ENCODE measurements at regions not wholly inside any gene's neighbourhood (a gene's known extent, or its start where the extent isn't known, plus 50 kb on each side); places are given as distances from the start of the nearest gene placed in this dataset.
A peak's percentile ranks its signal among the peaks of the same experiment; 100 is the strongest.

GRCh38 chr16:86363057-86363490 lies 147.3 kb upstream of the FOXF1 start:
- Histone ChIP-seq H3K36me3 (no peaks in the 10 kb centered on the region), H3K27ac (peak overlapping the region in 3 of 5 donors; percentile 7 to 74 (median 73)), H3K27me3 (peaks cover 0 to 16% (median 3%) of the 10 kb centered on the region in 3 donors), H3K9me3 (no peaks in the 10 kb centered on the region), H3K4me3 (no peak overlapping the region), H3K4me1 (peaks cover 0 to 25% (median 5%) of the 10 kb centered on the region in 4 donors)
- TF ChIP-seq POLR2A (IDR thresholded peaks at IDR 0.05) (no peak), CTCF (IDR thresholded peaks at IDR 0.05) (no peak), POLR2AphosphoS5 (IDR thresholded peaks at IDR 0.05) (peak in 2 of 3 donors; percentile 65 to 90), EP300 (IDR thresholded peaks at IDR 0.05) (peak; percentile 23)
- 35 to 46% (median 43%) methylated on average over 4 of the region's 4 CpGs for WGBS, 5 donors
- peak in 1 of 2 donors; percentile 40 for DNase-seq
- intact Hi-C loops (cut with DNase I; ENCODE audit: low total_unique reads): no loop called here

GRCh38 chr16:86363836-86364618 lies 146.3 kb upstream of the FOXF1 start:
- no peaks in the 10 kb centered on the region for H3K36me3 ChIP-seq
- H3K27me3 ChIP-seq: peaks cover 0 to 17% (median 7%) of the 10 kb centered on the region in 3 donors
- 38 to 53% (median 43%) methylated on average over 13 of the region's 13 CpGs for WGBS, 5 donors
- no peaks in the 10 kb centered on the region for H3K9me3 ChIP-seq
- H3K4me3 ChIP-seq: no peak overlapping the region
- peak overlapping the region in 4 of 5 donors; percentile 7 to 74 (median 49) for H3K27ac ChIP-seq
- DNase-seq: peak in 1 of 2 donors; percentile 73
- peaks cover 0 to 25% (median 5%) of the 10 kb centered on the region in 4 donors for H3K4me1 ChIP-seq
- TF ChIP-seq CTCF (IDR thresholded peaks at IDR 0.05) (no peak), EP300 (IDR thresholded peaks at IDR 0.05) (peak; percentile 64), POLR2AphosphoS5 (IDR thresholded peaks at IDR 0.05) (peak in 2 of 3 donors; percentile 13 to 72), POLR2A (IDR thresholded peaks at IDR 0.05) (no peak)
- intact Hi-C loops (cut with DNase I; ENCODE audit: low total_unique reads): no loop called here

- Histone ChIP-seq H3K36me3 (no peaks in the 10 kb centered on the region), H3K4me1 (peaks cover 0 to 25% (median 5%) of the 10 kb centered on the region in 4 donors), H3K27ac (peak overlapping the region in 4 of 5 donors; percentile 64 to 74 (median 71)), H3K4me3 (no peak overlapping the region), H3K27me3 (peaks cover 0 to 17% (median 7%) of the 10 kb centered on the region in 3 donors), H3K9me3 (no peaks in the 10 kb centered on the region)
- intact Hi-C loops (cut with DNase I; ENCODE audit: low total_unique reads): no loop called here
- 80 to 87% (median 87%) methylated on average over 13 of the region's 13 CpGs for WGBS, 5 donors
- DNase-seq: no peak
- TF ChIP-seq EP300 (IDR thresholded peaks at IDR 0.05): no peak
- no peak for TF ChIP-seq CTCF (IDR thresholded peaks at IDR 0.05)
- TF ChIP-seq POLR2A (IDR thresholded peaks at IDR 0.05): no peak
- no peak for TF ChIP-seq POLR2AphosphoS5 (IDR thresholded peaks at IDR 0.05)
These were observed 145.5 kb upstream of the FOXF1 start for GRCh38 chr16:86364653-86365380.

GRCh38 chr16:86365513-86366273 lies 144.6 kb upstream of the FOXF1 start:
- Histone ChIP-seq H3K9me3 (no peaks in the 10 kb centered on the region), H3K36me3 (no peaks in the 10 kb centered on the region), H3K27me3 (peaks cover 0 to 14% (median 7%) of the 10 kb centered on the region in 3 donors), H3K4me1 (peaks cover 0 to 25% (median 5%) of the 10 kb centered on the region in 4 donors), H3K4me3 (no peak overlapping the region), H3K27ac (peak overlapping the region; percentile 64 to 74 (median 69))
- DNase-seq: peak in 1 of 2 donors; percentile 51
- intact Hi-C loops (cut with DNase I; ENCODE audit: low total_unique reads): no loop called here
- no peak for TF ChIP-seq EP300 (IDR thresholded peaks at IDR 0.05)
- no peak for TF ChIP-seq POLR2A (IDR thresholded peaks at IDR 0.05)
- TF ChIP-seq CTCF (IDR thresholded peaks at IDR 0.05): no peak
- WGBS, 5 donors: 44 to 53% (median 52%) methylated on average over 19 of the region's 19 CpGs
